Esophagus squamous epithelium (tissue), 4 donors: ENCODE measurements at regions not wholly inside any gene's neighbourhood (a gene's known extent, or its start where the extent isn't known, plus 50 kb on each side); places are given as distances from the start of the nearest gene placed in this dataset.

ENCODE experiments used
- POLR2A ChIP-seq, 4 donors: fragments of 450-650 bp; IDR thresholded peaks; one replicate each; pipeline ENCODE4 v1.6.1; 2017; ENCODE audit warnings: antibody characterized with exemption in 4 of 4, mild to moderate bottlenecking in 4 of 4, moderate library complexity in 3 of 4
- TF ChIP-seq, protein P1 (sequence below), 6 experiments: fragments of 450-650 bp in 4 of 6; fragments of 200-600 bp in 2 of 6; sonication (generic) in 2 of 6; IDR thresholded peaks; one replicate each; pipeline ENCODE4 v1.5.1; 2016 to 2019; ENCODE audit warnings: antibody characterized with exemption in 6 of 6, mild to moderate bottlenecking in 4 of 6, moderate library complexity in 4 of 6

DNA sequence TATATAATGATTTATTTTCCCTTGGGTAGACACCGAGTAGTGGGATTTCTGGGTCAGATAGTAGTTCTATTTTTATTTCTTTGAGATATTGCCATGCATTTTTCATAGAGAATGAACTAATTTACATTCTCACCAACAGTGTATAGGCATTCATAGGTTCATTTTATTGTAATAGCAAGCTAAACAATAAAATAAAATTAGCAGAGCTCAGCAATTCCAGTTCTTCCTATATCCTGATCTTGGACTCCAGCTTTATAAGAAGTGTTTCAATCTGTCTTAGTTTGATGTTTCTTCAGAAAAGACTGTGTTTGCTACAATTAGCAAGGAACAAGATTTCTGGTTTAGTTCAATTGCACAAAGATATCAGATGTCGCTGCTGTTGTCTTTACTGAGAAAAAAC lies 1024.4 kb upstream of the LRRTM1 start:
- TF ChIP-seq, protein P1, sequence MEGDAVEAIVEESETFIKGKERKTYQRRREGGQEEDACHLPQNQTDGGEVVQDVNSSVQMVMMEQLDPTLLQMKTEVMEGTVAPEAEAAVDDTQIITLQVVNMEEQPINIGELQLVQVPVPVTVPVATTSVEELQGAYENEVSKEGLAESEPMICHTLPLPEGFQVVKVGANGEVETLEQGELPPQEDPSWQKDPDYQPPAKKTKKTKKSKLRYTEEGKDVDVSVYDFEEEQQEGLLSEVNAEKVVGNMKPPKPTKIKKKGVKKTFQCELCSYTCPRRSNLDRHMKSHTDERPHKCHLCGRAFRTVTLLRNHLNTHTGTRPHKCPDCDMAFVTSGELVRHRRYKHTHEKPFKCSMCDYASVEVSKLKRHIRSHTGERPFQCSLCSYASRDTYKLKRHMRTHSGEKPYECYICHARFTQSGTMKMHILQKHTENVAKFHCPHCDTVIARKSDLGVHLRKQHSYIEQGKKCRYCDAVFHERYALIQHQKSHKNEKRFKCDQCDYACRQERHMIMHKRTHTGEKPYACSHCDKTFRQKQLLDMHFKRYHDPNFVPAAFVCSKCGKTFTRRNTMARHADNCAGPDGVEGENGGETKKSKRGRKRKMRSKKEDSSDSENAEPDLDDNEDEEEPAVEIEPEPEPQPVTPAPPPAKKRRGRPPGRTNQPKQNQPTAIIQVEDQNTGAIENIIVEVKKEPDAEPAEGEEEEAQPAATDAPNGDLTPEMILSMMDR (IDR thresholded peaks at IDR 0.05): no peak
- no peak for TF ChIP-seq POLR2A (IDR thresholded peaks at IDR 0.05)
